Muscle layer of duodenum (tissue), 2 donors: ENCODE measurements at regions not wholly inside any gene's neighbourhood (a gene's known extent, or its start where the extent isn't known, plus 50 kb on each side); places are given as distances from the start of the nearest gene placed in this dataset.

Experiments used
- H3K27ac ChIP-seq: one replicate; pipeline ENCODE4 v1.7.0; 2013; ENCODE audit warnings: mild to moderate bottlenecking, low read length
- H3K27me3 ChIP-seq: one replicate; pipeline ENCODE4 v1.7.0; 2013; ENCODE audit warnings: low read depth, mild to moderate bottlenecking, control low read depth, low read length
- H3K36me3 ChIP-seq, 2 donors: one replicate each; pipeline ENCODE4 v1.7.0; 2013; ENCODE audit warnings: low read length in 2 of 2, control low read depth in 1 of 2, mild to moderate bottlenecking in 1 of 2; ENCODE audit not compliant: insufficient read depth in 2 of 2, control insufficient read depth in 1 of 2
- H3K4me1 ChIP-seq, 2 donors: one replicate each; pipeline ENCODE4 v1.7.0; 2013; ENCODE audit warnings: low read length in 2 of 2, mild to moderate bottlenecking in 2 of 2, control low read depth in 1 of 2, moderate library complexity in 1 of 2; ENCODE audit not compliant: insufficient read depth in 2 of 2, control insufficient read depth in 1 of 2
- H3K4me3 ChIP-seq, 2 donors: one replicate each; pipeline ENCODE4 v1.7.0; 2013; ENCODE audit warnings: low read length in 2 of 2, low read depth in 1 of 2, mild to moderate bottlenecking in 1 of 2
- H3K9me3 ChIP-seq, 2 donors: one replicate each; pipeline ENCODE4 v1.7.0; 2013; ENCODE audit warnings: low read length in 2 of 2, control low read depth in 1 of 2, mild to moderate bottlenecking in 1 of 2; ENCODE audit not compliant: control insufficient read depth in 1 of 2
- donor health status: healthy.

GRCh38 chr3:8286086-8286485 is 215.5 kb upstream of the LMCD1 start:
- H3K4me3 ChIP-seq, result no peak overlapping the region
- no peaks in the 10 kb centered on the region for H3K36me3 ChIP-seq
- H3K9me3 ChIP-seq, result no peaks in the 10 kb centered on the region
- H3K27me3 ChIP-seq, result no peaks in the 10 kb centered on the region
- no peak overlapping the region for H3K27ac ChIP-seq
- H3K4me1 ChIP-seq, result no peaks in the 10 kb centered on the region

GRCh38 chr3:8286749-8287148 is 214.9 kb upstream of the LMCD1 start:
- no peaks in the 10 kb centered on the region for H3K9me3 ChIP-seq
- H3K27me3 ChIP-seq, result no peaks in the 10 kb centered on the region
- H3K4me3 ChIP-seq, result no peak overlapping the region
- H3K27ac ChIP-seq, result no peak overlapping the region
- H3K36me3 ChIP-seq, result no peaks in the 10 kb centered on the region
- H3K4me1 ChIP-seq, result no peaks in the 10 kb centered on the region

- Histone ChIP-seq H3K4me3 (no peak overlapping the region), H3K27me3 (no peaks in the 10 kb centered on the region), H3K4me1 (no peaks in the 10 kb centered on the region), H3K36me3 (no peaks in the 10 kb centered on the region), H3K27ac (no peak overlapping the region), H3K9me3 (no peaks in the 10 kb centered on the region)
These were observed 211.0 kb upstream of the LMCD1 start for GRCh38 chr3:8290611-8291010.

- Histone ChIP-seq H3K9me3 (no peaks in the 10 kb centered on the region), H3K36me3 (no peaks in the 10 kb centered on the region), H3K27me3 (no peaks in the 10 kb centered on the region), H3K27ac (no peak overlapping the region), H3K4me1 (no peaks in the 10 kb centered on the region), H3K4me3 (no peak overlapping the region)
These were observed 205.2 kb upstream of the LMCD1 start for GRCh38 chr3:8296461-8296860.

GRCh38 chr3:8298021-8298954 is 203.3 kb upstream of the LMCD1 start:
- Histone ChIP-seq H3K4me3 (no peak overlapping the region), H3K27ac (no peak overlapping the region), H3K9me3 (no peaks in the 10 kb centered on the region), H3K27me3 (no peaks in the 10 kb centered on the region), H3K4me1 (no peaks in the 10 kb centered on the region), H3K36me3 (no peaks in the 10 kb centered on the region)

- Histone ChIP-seq H3K27me3 (no peaks in the 10 kb centered on the region), H3K4me3 (no peak overlapping the region), H3K27ac (no peak overlapping the region), H3K4me1 (no peaks in the 10 kb centered on the region), H3K9me3 (no peaks in the 10 kb centered on the region), H3K36me3 (no peaks in the 10 kb centered on the region)
These were observed 199.5 kb upstream of the LMCD1 start for GRCh38 chr3:8301977-8302735.

- no peaks in the 10 kb centered on the region for H3K4me1 ChIP-seq
- no peaks in the 10 kb centered on the region for H3K36me3 ChIP-seq
- no peaks in the 10 kb centered on the region for H3K27me3 ChIP-seq
These were observed 198.2 kb upstream of the LMCD1 start for GRCh38 chr3:8303466-8303865.

GRCh38 chr3:8305371-8305770 is 196.3 kb upstream of the LMCD1 start:
- Histone ChIP-seq H3K4me1 (no peaks in the 10 kb centered on the region), H3K9me3 (peaks cover 0 to 9% of the 10 kb centered on the region in 2 donors), H3K27me3 (no peaks in the 10 kb centered on the region), H3K36me3 (no peaks in the 10 kb centered on the region), H3K27ac (no peak overlapping the region), H3K4me3 (no peak overlapping the region)

More at GRCh38 chr3:8303466-8303865, 198.2 kb upstream of the LMCD1 start:
- H3K9me3 ChIP-seq, result peaks cover 0 to 5% of the 10 kb centered on the region in 2 donors
- no peak overlapping the region for H3K4me3 ChIP-seq
- H3K27ac ChIP-seq, result no peak overlapping the region

- Histone ChIP-seq H3K27ac (no peak overlapping the region), H3K4me1 (no peaks in the 10 kb centered on the region), H3K4me3 (no peak overlapping the region), H3K27me3 (no peaks in the 10 kb centered on the region), H3K9me3 (peaks cover 0 to 9% of the 10 kb centered on the region in 2 donors), H3K36me3 (no peaks in the 10 kb centered on the region)
These were observed 194.0 kb upstream of the LMCD1 start for GRCh38 chr3:8307545-8308110.

GRCh38 chr3:8311321-8311720 is 190.3 kb upstream of the LMCD1 start:
- no peaks in the 10 kb centered on the region for H3K4me1 ChIP-seq
- H3K27me3 ChIP-seq, result no peaks in the 10 kb centered on the region
- no peak overlapping the region for H3K4me3 ChIP-seq
- H3K9me3 ChIP-seq, result peaks cover 0 to 9% of the 10 kb centered on the region in 2 donors
- H3K36me3 ChIP-seq, result no peaks in the 10 kb centered on the region
- no peak overlapping the region for H3K27ac ChIP-seq

- Histone ChIP-seq H3K4me1 (no peaks in the 10 kb centered on the region), H3K4me3 (no peak overlapping the region), H3K36me3 (no peaks in the 10 kb centered on the region), H3K27me3 (no peaks in the 10 kb centered on the region), H3K27ac (no peak overlapping the region), H3K9me3 (peaks cover 0 to 9% of the 10 kb centered on the region in 2 donors)
These were observed 188.9 kb upstream of the LMCD1 start for GRCh38 chr3:8312685-8313084.
